ENCODE measurements at regions not wholly inside any gene's neighbourhood (a gene's known extent, or its start where the extent isn't known, plus 50 kb on each side); places are given as distances from the start of the nearest gene placed in this dataset.

GRCh38 chr6:71224011-71224410, 64.6 kb upstream of the OGFRL1 start:
- TF ChIP-seq CTCF (IDR thresholded peaks at IDR 0.05): no peak
- no peak for TF ChIP-seq POLR2A (IDR thresholded peaks at IDR 0.05)
- no peak for TF ChIP-seq EP300 (IDR thresholded peaks at IDR 0.05)

Data from tibial nerve (tissue), 4 donors.